Hypothalamus (tissue), 51 donors: ENCODE measurements at regions not wholly inside any gene's neighbourhood (a gene's known extent, or its start where the extent isn't known, plus 50 kb on each side); places are given as distances from the start of the nearest gene placed in this dataset.

Experiments
- DNase-seq, 51 donors: peaks; one replicate each; lab custom pipeline; 2025; lab: John Stamatoyannopoulos, UW

GRCh38 chr14:75333606-75334548 is 55.2 kb downstream of the FOS start:
- DNase-seq: peak in 26 of 51 donors; percentile 6 to 38 (median 16)

GRCh38 chr14:75334549-75335051 is 56.0 kb downstream of the FOS start:
- DNase-seq: no peak

DNA sequence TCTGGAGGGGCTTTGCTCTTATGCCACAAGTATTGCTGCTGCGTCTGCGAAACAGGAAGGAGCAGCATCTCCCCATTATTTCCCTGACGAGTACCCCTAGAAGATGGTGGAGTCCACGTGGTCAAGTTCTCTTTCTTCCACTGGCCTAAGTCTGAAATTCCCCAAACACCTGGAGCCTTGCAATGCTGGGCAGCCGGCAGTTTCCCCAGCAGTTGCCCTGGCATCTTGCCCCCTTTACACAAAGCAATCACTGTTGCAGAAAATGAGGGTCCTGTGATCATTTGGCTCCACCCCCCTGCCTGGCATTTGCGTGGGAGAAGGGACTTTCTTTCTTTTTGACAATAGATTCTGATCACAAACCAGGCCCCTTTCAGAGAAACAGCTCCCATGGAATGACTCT is 56.9 kb downstream of the FOS start:
- DNase-seq: peak in 39 of 51 donors; percentile 5 to 80 (median 45)

DNA sequence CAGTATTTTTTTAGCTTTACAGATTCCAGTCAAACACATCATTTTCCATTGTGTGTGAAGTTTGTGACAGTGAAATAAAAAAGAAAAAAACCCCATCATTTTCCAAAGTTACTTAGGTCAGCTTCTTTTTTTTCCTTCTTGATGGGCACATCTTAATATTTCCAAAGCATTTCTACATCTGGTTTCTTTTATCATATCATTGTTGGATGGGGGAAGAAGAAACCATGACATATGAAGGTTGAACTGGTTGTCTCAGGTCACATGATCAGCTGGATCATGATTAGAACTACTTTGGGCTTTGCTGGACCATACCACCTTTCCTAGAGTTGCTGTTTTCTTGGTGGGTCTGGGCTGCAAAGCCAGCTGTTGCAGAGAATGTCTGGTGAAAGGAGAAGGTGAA is 59.8 kb downstream of the FOS start:
- no peak for DNase-seq

GRCh38 chr14:75339059-75339458 is 60.4 kb downstream of the FOS start:
- no peak for DNase-seq

- DNase-seq: peak in 45 of 51 donors; percentile 1 to 71 (median 25)
These were observed 62.3 kb downstream of the FOS start for GRCh38 chr14:75340921-75341320.

DNA sequence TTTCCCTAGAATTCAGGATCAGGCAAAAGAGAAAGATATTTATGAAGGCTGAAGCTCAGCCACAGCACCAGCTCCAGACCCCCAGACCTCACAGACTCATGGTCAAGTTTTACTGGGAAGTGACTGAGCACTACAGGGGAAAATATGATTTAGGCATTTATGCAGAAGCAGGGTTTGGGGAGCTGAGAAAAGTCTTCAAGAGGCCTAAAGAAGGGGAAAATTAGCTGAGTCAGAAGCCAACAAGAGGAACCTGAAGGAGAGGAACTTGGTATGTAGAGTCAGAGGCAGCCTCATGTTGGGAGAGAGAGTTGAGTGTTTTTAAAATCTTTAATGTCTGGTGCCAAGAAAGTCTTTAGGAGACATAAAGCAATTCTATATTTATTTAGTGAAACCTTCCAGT is 63.0 kb downstream of the FOS start:
- DNase-seq: no peak

- peak in 3 of 51 donors; percentile 1 to 24 (median 19) for DNase-seq
These were observed 64.4 kb downstream of the FOS start for GRCh38 chr14:75342762-75343599.

- DNase-seq: no peak
These were observed 65.3 kb downstream of the FOS start for GRCh38 chr14:75343911-75344310.

DNA sequence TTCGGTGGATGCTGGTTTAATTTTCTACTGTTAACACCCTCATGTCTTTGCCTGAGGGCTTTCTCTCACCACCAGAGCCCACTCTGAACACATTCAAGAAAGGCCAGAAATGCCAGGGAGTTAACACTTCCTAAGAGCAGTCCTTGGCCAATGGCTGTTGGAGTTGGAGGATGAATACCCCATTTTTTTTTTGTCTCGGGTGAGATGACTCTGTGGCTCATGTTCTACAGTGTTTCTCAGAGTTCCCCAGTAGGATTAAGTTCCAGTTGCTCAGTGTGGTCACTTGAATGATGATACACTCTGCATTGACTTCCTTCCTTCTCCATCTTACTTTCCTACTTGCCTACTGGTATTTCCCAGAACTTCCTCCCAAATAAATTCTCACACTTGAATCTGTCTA is 65.8 kb downstream of the FOS start:
- no peak for DNase-seq

- no peak for DNase-seq
These were observed 72.0 kb downstream of the FOS start for GRCh38 chr14:75350505-75351060.

- DNase-seq: no peak
These were observed 68.7 kb upstream of the JDP2 start for GRCh38 chr14:75359098-75359497.

- no peak for DNase-seq
These were observed 66.8 kb upstream of the JDP2 start for GRCh38 chr14:75361041-75361440.

- no peak for DNase-seq
These were observed 65.9 kb upstream of the JDP2 start for GRCh38 chr14:75361751-75362433.

DNA sequence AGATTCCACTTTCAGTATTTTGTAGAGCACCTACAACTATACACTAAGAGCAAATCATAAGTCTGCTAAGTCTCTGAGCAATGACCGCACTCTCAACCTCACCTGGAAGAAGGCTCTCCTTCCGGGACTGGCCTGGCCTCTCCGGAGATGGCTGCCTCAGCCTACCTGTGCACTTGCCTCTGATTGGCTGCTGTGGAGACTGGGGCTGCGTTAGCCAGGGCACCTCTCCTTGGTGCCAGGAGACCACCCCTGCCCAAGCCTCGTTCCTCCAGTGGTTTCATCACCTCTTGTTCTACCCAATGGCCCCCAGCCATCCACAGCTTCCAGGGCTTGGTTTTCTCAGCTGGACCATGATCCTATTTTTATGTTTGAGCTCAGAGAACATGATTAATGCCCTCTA is 64.7 kb upstream of the JDP2 start:
- DNase-seq: no peak

DNA sequence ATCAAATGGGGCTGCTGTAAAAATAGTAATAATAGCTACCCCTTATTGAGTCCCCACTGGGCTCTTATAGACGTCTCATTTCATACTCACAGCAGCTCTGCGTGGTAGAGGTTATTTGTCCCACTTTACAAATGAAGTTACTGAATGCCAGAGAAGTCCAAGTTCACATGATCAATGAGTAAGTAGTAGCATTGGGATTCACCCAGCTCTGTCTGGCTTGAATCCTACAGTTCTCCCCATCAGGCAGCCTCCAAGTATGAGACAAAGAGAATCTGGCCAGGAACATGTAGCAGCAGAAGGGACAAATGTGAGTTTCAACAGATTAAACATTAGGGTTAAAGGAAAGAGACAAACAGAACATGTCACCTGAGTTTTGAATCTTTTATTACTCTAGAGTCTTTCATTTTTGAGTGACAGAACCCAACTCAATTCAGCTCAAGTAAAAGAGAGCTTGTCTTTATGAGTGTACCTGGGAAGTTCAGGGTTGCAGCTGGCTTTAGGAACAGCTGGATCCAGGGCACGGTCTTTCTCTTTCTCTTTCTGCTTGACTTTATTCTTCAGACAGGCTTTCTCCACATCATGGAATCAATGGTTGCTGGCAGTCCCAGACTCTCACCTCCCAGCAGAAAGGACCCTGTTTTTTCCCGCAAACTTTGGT is 64.1 kb upstream of the JDP2 start:
- no peak for DNase-seq

DNA sequence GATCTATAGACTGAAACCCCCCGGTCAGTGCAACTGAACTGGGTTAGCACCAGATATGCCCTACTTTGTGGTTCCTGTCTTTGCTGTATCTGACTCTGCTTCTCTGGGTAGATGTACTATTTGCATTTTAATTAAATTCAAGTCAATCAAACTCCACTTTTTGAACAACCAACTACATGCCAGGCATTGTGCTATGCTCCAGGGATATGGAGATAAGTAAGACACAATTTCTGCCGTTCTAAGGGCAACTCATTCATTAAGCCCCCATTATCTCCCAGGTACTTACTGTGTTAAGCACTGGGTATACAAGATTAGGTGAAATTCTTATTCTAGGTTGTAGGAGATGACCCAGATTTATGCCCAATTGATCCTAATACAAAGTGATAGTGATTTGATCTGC is 62.7 kb upstream of the JDP2 start:
- DNase-seq: no peak

DNA sequence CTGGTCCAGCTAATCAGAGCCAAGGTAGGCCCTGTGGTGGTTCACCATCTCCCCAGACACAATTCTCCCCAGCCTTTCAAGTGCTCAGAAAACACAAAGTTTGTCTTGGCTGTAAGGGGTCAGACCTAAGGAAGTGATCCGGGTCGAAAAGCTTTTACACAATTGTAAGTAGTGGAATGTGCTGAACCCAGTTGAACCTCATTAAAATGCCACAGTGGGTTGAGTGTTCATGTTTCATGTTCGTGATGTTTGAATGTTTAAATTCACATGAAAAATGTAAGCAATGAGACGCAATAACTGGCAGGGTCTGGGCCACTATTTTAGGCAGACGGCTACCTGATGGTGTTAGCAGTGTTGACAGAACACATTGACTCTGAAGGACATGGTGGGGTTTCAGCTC is 60.9 kb upstream of the JDP2 start:
- DNase-seq: no peak

GRCh38 chr14:75368333-75368732 is 59.5 kb upstream of the JDP2 start:
- DNase-seq: no peak

DNA sequence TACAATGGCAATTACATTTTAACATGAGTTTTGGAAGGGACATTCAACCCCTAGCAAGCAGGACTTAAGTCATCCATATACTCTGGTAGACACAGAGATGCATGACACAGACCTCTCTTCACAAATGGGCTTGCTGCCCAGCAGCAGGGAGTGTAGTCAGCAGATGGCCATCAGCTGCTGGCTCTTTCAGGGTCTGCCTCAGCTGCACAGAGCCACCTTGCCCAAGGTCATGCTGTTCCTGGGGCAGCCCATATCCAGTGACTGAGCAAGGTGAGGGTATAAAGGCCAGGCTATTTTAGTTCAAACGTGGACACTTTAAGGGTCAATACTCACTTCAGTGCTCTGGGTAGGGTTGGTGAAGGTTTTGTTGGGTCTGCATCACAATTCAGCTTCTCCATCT is 58.3 kb upstream of the JDP2 start:
- DNase-seq: no peak
